ENCODE measurements at regions not wholly inside any gene's neighbourhood (a gene's known extent, or its start where the extent isn't known, plus 50 kb on each side); places are given as distances from the start of the nearest gene placed in this dataset.

GRCh38 chr14:104317492-104317805 lies 179.1 kb downstream of the KIF26A start:
- TF ChIP-seq CTCF (conservative IDR thresholded peaks at IDR 0.05 in 1 of 2, IDR thresholded peaks at IDR 0.05 in 1 of 2; ENCODE audit: low read depth in 1 of 2, low read length in 2 of 2) (no peak), EZH2 (IDR thresholded peaks at IDR 0.05; ENCODE audit: low read length, missing control alignments) (no peak)
